Sigmoid colon (tissue), 6 donors: ENCODE measurements at regions not wholly inside any gene's neighbourhood (a gene's known extent, or its start where the extent isn't known, plus 50 kb on each side); places are given as distances from the start of the nearest gene placed in this dataset.
"Not testable (repeated sequence)": the region's sequence is repeated elsewhere in the genome, so short reads cannot be mapped to it uniquely, and the experiment has no call there.

Source experiments
- DNase-seq: peaks from one replicate; pipeline ENCODE4 v3.0.0-alpha.2; 2019
- H3K27ac ChIP-seq, 4 donors: fragments of 200-600 bp; sonication (generic); one replicate each; pipeline ENCODE4 v1.5.1; 2016 to 2019; ENCODE audit warnings: mild to moderate bottlenecking in 1 of 4
- H3K27me3 ChIP-seq, 3 donors: fragments of 200-600 bp; sonication (generic); one replicate each; pipeline ENCODE4 v1.5.1; 2019; ENCODE audit warnings: mild to moderate bottlenecking in 1 of 3
- H3K36me3 ChIP-seq, 4 donors: fragments of 200-600 bp; sonication (generic); one replicate each; pipeline ENCODE4 v1.5.1; 2016 to 2019
- H3K4me1 ChIP-seq, 4 donors: fragments of 200-600 bp; sonication (generic); one replicate each; pipeline ENCODE4 v1.5.1; 2017 to 2019
- H3K4me3 ChIP-seq, 4 donors: fragments of 200-600 bp; sonication (generic); one replicate each; pipeline ENCODE4 v1.5.1; 2017 to 2019; ENCODE audit warnings: mild to moderate bottlenecking in 2 of 4, moderate library complexity in 1 of 4
- H3K9me3 ChIP-seq, 4 donors: fragments of 200-600 bp in 3 of 4; sonication (generic) in 3 of 4; one replicate each; pipeline versions ENCODE4 v1.5.1 to v1.6.1; 2013 to 2019
- EP300 ChIP-seq, 4 donors: sonication (generic); formaldehyde crosslinking; IDR thresholded peaks; one replicate each; pipeline ENCODE4 v1.6.1; 2017; ENCODE audit warnings: antibody characterized with exemption in 4 of 4
- POLR2A ChIP-seq, 2 donors: fragments of 450-650 bp; IDR thresholded peaks; one replicate each; pipeline ENCODE4 v1.6.1; 2016; ENCODE audit warnings: antibody characterized with exemption in 2 of 2, mild to moderate bottlenecking in 2 of 2, moderate library complexity in 2 of 2
- POLR2AphosphoS5 ChIP-seq, 4 donors: sonication (generic); formaldehyde crosslinking; IDR thresholded peaks; one replicate each; pipeline ENCODE4 v1.6.1; 2017; ENCODE audit warnings: antibody characterized with exemption in 4 of 4
- WGBS, 2 donors: extraction: QIAGEN DNeasy Blood & Tissue Kit; methylation state at CpG; one replicate each; pipeline ENCODE4 v1.1.7; 2013; 5-methylcytosine and 5-hydroxymethylcytosine counted together
- intact Hi-C: fragments of 100-400 bp; cut with DNase I; formaldehyde crosslinking; loops from one replicate; pipeline ENCODE4 v1.15.1; 2023
- TF ChIP-seq, protein P1 (sequence below), 4 experiments: fragments of 450-650 bp in 3 of 4; fragments of 200-600 bp in 1 of 4; IDR thresholded peaks; one replicate each; pipeline ENCODE4 v1.5.1; 2016 to 2019; ENCODE audit warnings: antibody characterized with exemption in 4 of 4, mild to moderate bottlenecking in 3 of 4, moderate library complexity in 2 of 4
- donor health status: healthy with polysubstance abuse.
- donor health status: healthy.

DNA sequence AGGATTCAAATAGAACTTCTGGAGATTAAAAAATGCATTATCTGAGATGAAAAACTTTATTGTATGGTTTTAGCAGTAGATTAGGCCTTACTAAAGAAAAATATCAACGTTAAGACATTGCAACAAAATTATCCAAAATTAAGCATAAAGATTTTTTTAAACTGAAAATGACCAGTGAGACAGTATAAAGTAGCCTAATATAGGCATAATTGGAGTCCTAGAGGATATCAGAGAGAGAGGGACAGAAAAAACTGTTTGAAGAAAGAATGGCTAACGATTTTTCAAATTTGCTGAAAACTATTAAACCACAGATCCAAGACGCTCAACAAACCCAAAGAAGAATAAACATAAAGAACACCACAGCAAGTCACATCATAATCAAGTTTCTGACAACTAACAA is 149.5 kb upstream of the LMNTD1 start:
- Histone ChIP-seq H3K4me1 (no peaks in the 10 kb centered on the region), H3K36me3 (no peaks in the 10 kb centered on the region), H3K4me3 (no peak overlapping the region), H3K27ac (no peak overlapping the region), H3K27me3 (no peaks in the 10 kb centered on the region), H3K9me3 (peaks cover 0 to 2% (median 0%) of the 10 kb centered on the region in 4 donors)
- no peak for DNase-seq
- 88% methylated on average over 3 of the region's 3 CpGs for WGBS, 2 donors
- intact Hi-C loops = no loop called here
- no peak for TF ChIP-seq POLR2AphosphoS5 (IDR thresholded peaks at IDR 0.05)
- TF ChIP-seq POLR2A (IDR thresholded peaks at IDR 0.05) = no peak
- no peak for TF ChIP-seq EP300 (IDR thresholded peaks at IDR 0.05)
- TF ChIP-seq, protein P1, sequence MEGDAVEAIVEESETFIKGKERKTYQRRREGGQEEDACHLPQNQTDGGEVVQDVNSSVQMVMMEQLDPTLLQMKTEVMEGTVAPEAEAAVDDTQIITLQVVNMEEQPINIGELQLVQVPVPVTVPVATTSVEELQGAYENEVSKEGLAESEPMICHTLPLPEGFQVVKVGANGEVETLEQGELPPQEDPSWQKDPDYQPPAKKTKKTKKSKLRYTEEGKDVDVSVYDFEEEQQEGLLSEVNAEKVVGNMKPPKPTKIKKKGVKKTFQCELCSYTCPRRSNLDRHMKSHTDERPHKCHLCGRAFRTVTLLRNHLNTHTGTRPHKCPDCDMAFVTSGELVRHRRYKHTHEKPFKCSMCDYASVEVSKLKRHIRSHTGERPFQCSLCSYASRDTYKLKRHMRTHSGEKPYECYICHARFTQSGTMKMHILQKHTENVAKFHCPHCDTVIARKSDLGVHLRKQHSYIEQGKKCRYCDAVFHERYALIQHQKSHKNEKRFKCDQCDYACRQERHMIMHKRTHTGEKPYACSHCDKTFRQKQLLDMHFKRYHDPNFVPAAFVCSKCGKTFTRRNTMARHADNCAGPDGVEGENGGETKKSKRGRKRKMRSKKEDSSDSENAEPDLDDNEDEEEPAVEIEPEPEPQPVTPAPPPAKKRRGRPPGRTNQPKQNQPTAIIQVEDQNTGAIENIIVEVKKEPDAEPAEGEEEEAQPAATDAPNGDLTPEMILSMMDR (IDR thresholded peaks at IDR 0.05) = no peak

DNA sequence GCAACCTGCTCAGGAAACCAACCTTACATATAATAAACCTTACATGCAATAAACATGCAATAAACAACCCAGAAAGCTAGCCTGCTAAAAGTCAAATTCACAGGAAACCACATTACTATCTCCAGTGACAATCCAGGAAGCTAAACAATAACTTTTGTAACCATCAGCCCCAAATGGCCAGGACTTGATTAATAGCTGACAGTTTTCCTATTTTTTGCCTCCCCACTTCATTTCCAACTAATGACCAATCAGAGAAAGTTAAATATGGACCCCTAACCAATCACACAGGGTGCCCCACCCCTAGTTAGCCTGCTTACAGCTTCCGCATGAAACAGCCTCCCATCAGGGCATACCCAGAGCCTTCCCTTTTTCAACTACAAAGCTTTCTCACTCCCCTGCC is 152.2 kb upstream of the LMNTD1 start:
- Histone ChIP-seq H3K4me3 (no peak overlapping the region), H3K27ac (no peak overlapping the region), H3K9me3 (peaks cover 0 to 2% (median 0%) of the 10 kb centered on the region in 4 donors), H3K36me3 (no peaks in the 10 kb centered on the region), H3K4me1 (no peaks in the 10 kb centered on the region), H3K27me3 (no peaks in the 10 kb centered on the region)
- WGBS, 2 donors = 0% methylated on average over 1 of the region's 1 CpG
- no peak for DNase-seq
- intact Hi-C loops = no loop called here
- no peak for TF ChIP-seq POLR2AphosphoS5 (IDR thresholded peaks at IDR 0.05)
- TF ChIP-seq EP300 (IDR thresholded peaks at IDR 0.05) = no peak

DNA sequence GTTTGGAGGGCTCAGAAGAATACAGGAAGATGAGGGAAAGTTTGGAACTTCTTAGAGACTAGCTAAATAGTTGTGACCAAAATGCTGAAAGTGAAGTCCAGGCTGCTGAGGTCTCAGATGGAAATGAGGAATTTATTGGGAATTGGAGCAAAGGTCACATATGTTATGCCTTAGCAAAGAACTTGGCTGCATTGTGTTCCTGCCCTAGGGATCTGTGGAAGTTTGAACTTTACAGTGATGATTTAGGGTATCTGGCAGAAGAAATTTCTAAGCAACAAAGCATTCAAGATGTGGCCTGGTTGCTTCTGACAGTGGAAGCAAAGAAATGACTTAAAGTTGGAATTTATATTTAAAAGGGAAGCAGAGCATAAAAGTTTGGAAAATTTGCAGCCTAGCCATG is 153.6 kb upstream of the LMNTD1 start:
- intact Hi-C loops, H3K27ac ChIP-seq, DNase-seq, H3K4me3 ChIP-seq, H3K9me3 ChIP-seq, H3K4me1 ChIP-seq, H3K36me3 ChIP-seq, H3K27me3 ChIP-seq: not testable (repeated sequence)

DNA sequence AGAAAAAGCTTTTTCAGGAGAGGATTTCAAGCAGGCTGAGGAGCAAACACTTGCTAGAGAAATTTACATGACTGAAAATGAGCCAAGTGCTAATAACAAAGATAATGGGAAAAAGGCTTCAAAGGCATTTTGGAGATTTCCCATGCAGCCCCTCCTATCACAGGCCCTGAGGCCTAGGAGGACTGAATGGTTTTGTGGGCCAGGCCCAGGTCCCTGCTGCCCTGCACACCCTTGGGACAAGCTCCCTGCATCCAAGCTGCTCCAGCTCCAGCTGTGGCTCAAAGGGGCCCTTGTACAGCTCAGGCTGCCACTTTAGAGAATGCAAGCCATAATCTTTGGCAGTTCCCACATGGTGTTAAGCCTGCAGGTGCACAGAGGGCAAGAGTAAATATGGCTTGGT is 154.0 kb upstream of the LMNTD1 start:
- H3K36me3 ChIP-seq = no peaks in the 10 kb centered on the region
- H3K27ac ChIP-seq = no peak overlapping the region
- intact Hi-C loops = no loop called here
- no peak overlapping the region for H3K4me3 ChIP-seq
- no peaks in the 10 kb centered on the region for H3K4me1 ChIP-seq
- peaks cover 0 to 2% (median 0%) of the 10 kb centered on the region in 4 donors for H3K9me3 ChIP-seq
- no peaks in the 10 kb centered on the region for H3K27me3 ChIP-seq
- no peak for TF ChIP-seq EP300 (IDR thresholded peaks at IDR 0.05)
- TF ChIP-seq POLR2AphosphoS5 (IDR thresholded peaks at IDR 0.05) = no peak
- TF ChIP-seq, protein P1 (IDR thresholded peaks at IDR 0.05) = no peak
- TF ChIP-seq POLR2A (IDR thresholded peaks at IDR 0.05) = no peak
- DNase-seq = no peak

DNA sequence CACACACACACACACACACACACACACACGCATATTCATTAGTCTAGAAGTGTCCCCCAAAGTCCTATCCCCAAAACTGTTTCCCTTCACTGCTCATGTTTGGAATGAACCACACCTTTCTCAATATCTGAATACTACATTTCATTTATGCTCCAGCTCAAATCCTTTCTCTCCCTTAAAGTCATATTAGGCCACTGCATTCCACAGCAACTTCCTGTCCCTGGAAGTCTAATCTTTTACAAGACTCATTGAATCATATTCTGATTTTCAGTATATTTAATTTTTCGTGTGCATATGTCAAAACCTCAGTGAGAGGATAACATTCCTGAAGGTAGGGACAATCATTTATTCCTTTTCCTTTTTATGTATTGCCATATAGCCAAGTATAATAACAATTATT is 155.6 kb upstream of the LMNTD1 start:
- Histone ChIP-seq H3K27ac (no peak overlapping the region), H3K36me3 (no peaks in the 10 kb centered on the region), H3K4me1 (no peaks in the 10 kb centered on the region), H3K9me3 (peaks cover 0 to 2% (median 0%) of the 10 kb centered on the region in 4 donors), H3K27me3 (no peaks in the 10 kb centered on the region), H3K4me3 (no peak overlapping the region)
- DNase-seq = no peak
- no peak for TF ChIP-seq POLR2AphosphoS5 (IDR thresholded peaks at IDR 0.05)
- no peak for TF ChIP-seq EP300 (IDR thresholded peaks at IDR 0.05)
- TF ChIP-seq, protein P1 (IDR thresholded peaks at IDR 0.05) = no peak
- TF ChIP-seq POLR2A (IDR thresholded peaks at IDR 0.05) = no peak
- intact Hi-C loops = no loop called here
- WGBS, 2 donors = 89 to 93% methylated on average over 2 of the region's 2 CpGs

DNA sequence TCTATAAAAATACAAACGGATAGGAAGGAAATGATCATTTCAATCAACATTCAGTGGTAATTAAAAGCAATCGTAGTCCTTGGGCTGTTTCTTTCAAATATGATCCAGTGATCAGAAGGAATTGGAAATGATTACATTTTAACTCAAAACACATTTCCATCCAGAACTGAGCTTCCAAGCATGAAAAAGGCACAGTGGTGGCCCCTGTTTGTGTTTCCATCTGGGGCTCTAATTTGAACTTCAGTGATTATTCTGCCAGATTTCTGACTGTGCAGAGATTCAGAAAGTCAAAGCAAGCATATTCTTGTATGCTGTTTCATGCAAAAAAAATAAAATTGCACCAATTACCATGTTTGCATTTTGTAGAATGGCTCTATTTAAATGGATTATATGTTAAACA is 157.0 kb upstream of the LMNTD1 start:
- intact Hi-C loops = no loop called here
- Histone ChIP-seq H3K9me3 (peaks cover 0 to 2% (median 0%) of the 10 kb centered on the region in 4 donors), H3K36me3 (no peaks in the 10 kb centered on the region), H3K27ac (no peak overlapping the region), H3K4me1 (no peaks in the 10 kb centered on the region), H3K27me3 (no peaks in the 10 kb centered on the region), H3K4me3 (no peak overlapping the region)
- TF ChIP-seq EP300 (IDR thresholded peaks at IDR 0.05) (no peak), POLR2AphosphoS5 (IDR thresholded peaks at IDR 0.05) (no peak), POLR2A (IDR thresholded peaks at IDR 0.05) (no peak)
- TF ChIP-seq, protein P1 (IDR thresholded peaks at IDR 0.05) = no peak
- WGBS, 2 donors = 82 to 93% methylated on average over 2 of the region's 2 CpGs
- DNase-seq = no peak

DNA sequence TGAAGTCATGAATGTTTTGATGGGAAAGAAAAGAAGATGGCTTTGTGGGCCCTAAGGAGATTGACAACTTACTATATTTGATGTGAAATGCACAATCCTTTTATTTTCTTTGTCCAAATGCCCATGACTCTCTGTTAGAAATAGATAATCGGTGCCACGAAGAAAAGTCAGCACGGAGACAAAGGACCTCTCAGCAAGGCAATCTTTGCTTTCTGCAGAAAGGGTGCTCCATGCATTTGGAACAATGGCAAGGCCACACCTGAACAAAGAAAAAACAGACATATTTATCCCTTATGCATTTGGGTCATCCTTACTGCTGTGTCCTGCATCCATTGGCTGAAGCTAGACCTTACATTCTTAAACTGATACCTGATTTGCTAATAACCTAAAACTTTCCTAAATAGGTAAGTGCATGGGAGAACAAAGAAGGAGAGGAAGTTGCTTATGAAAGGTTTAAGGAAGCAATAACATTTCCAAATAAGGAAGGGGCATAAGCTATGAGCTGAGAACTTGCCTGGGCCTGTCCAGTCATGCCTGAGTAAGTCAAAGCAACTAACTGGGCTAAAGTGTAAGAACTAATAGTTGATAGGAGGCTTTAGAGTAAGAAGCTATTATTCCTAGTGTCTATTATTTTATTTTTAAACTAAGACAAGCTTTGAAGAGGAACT is 158.0 kb upstream of the LMNTD1 start:
- intact Hi-C loops, H3K4me3 ChIP-seq, DNase-seq, H3K27ac ChIP-seq, H3K9me3 ChIP-seq, H3K4me1 ChIP-seq, H3K27me3 ChIP-seq, H3K36me3 ChIP-seq: not testable (repeated sequence)
- whole genome bisulfite sequencing, 2 donors = 97 to 99% methylated on average over 3 of the region's 3 CpGs
